ENCODE measurements at regions not wholly inside any gene's neighbourhood (a gene's known extent, or its start where the extent isn't known, plus 50 kb on each side); places are given as distances from the start of the nearest gene placed in this dataset.

- TF ChIP-seq, protein P1, sequence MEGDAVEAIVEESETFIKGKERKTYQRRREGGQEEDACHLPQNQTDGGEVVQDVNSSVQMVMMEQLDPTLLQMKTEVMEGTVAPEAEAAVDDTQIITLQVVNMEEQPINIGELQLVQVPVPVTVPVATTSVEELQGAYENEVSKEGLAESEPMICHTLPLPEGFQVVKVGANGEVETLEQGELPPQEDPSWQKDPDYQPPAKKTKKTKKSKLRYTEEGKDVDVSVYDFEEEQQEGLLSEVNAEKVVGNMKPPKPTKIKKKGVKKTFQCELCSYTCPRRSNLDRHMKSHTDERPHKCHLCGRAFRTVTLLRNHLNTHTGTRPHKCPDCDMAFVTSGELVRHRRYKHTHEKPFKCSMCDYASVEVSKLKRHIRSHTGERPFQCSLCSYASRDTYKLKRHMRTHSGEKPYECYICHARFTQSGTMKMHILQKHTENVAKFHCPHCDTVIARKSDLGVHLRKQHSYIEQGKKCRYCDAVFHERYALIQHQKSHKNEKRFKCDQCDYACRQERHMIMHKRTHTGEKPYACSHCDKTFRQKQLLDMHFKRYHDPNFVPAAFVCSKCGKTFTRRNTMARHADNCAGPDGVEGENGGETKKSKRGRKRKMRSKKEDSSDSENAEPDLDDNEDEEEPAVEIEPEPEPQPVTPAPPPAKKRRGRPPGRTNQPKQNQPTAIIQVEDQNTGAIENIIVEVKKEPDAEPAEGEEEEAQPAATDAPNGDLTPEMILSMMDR (IDR thresholded peaks at IDR 0.05; ENCODE audit: control extremely low read depth in 1 of 3, insufficient read depth in 1 of 3, low read depth in 1 of 3, low read length in 3 of 3) = no peak
- TF ChIP-seq POLR2A (IDR thresholded peaks at IDR 0.05; ENCODE audit: control extremely low read depth in 1 of 2, low read depth in 2 of 2, low read length in 2 of 2) = no peak
- TF ChIP-seq EZH2 (IDR thresholded peaks at IDR 0.05; ENCODE audit: low read depth, low read length, severe bottlenecking) = no peak
- no peak for TF ChIP-seq POLR2AphosphoS5 (IDR thresholded peaks at IDR 0.05; ENCODE audit: low read depth, low read length)
- no peak for TF ChIP-seq EP300 (IDR thresholded peaks at IDR 0.05; ENCODE audit: borderline replicate concordance in 1 of 2, low read depth in 2 of 2, low read length in 2 of 2)
- no peak for TF ChIP-seq SIN3A (conservative IDR thresholded peaks at IDR 0.05 in 1 of 2, IDR thresholded peaks at IDR 0.05 in 1 of 2; ENCODE audit: low read depth in 1 of 2, low read length in 2 of 2)
- no peak for TF ChIP-seq ZNF274 (IDR thresholded peaks at IDR 0.05; ENCODE audit: borderline replicate concordance, extremely low read depth, low read length)
- no peak for TF ChIP-seq PHF8 (conservative IDR thresholded peaks at IDR 0.05; ENCODE audit: low read depth, low read length)
- no peak for TF ChIP-seq POU5F1 (IDR thresholded peaks at IDR 0.05; ENCODE audit: low read depth, low read length)
Observed at GRCh38 chr3:72257203-72257602, 472.3 kb upstream of the PROK2 start.

All from H1 (cell line).